Loucy (cell line): ENCODE measurements at regions not wholly inside any gene's neighbourhood (a gene's known extent, or its start where the extent isn't known, plus 50 kb on each side); places are given as distances from the start of the nearest gene placed in this dataset.

Experiments used
- EZH2phosphoT487 ChIP-seq: fragments of 200-600 bp; IDR thresholded peaks from 2 replicates; pipeline ENCODE4 v1.6.1; 2018; ENCODE audit warnings: antibody characterized with exemption, mild to moderate bottlenecking, moderate library complexity, borderline replicate concordance
- TF ChIP-seq, protein P1 (sequence below): fragments of 200-600 bp; sonication (generic); conservative IDR thresholded peaks from 2 replicates; pipeline ENCODE4 v1.5.1; 2014; ENCODE audit warnings: mild to moderate bottlenecking, antibody characterized with exemption, low read length

DNA sequence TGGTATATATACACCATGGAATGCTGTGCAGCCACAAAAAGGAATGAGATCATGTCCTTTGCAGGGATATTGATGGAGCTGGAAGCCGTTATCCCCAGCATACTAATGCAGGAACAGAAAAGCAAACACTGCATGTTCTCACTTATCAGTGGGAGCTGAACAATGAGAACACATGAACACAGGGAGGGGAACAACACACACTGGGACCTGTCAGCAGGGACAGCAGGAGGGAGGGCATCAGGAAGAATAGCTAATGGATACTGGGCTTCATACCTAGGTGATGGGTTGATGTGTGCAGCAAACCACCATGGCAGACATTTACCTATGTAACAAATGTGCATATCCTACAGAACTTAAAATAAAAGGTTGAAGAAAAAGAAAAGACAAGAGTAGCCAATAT lies 81.1 kb upstream of the ADAD1 start:
- TF ChIP-seq, protein P1, sequence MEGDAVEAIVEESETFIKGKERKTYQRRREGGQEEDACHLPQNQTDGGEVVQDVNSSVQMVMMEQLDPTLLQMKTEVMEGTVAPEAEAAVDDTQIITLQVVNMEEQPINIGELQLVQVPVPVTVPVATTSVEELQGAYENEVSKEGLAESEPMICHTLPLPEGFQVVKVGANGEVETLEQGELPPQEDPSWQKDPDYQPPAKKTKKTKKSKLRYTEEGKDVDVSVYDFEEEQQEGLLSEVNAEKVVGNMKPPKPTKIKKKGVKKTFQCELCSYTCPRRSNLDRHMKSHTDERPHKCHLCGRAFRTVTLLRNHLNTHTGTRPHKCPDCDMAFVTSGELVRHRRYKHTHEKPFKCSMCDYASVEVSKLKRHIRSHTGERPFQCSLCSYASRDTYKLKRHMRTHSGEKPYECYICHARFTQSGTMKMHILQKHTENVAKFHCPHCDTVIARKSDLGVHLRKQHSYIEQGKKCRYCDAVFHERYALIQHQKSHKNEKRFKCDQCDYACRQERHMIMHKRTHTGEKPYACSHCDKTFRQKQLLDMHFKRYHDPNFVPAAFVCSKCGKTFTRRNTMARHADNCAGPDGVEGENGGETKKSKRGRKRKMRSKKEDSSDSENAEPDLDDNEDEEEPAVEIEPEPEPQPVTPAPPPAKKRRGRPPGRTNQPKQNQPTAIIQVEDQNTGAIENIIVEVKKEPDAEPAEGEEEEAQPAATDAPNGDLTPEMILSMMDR = no peak
- TF ChIP-seq EZH2phosphoT487 = no peak
